LNCAP (cell line): ENCODE measurements at regions not wholly inside any gene's neighbourhood (a gene's known extent, or its start where the extent isn't known, plus 50 kb on each side); places are given as distances from the start of the nearest gene placed in this dataset.

ENCODE experiments used
- TF ChIP-seq, protein P1 (sequence below): fragments of 450-650 bp; IDR thresholded peaks from 2 replicates; pipeline ENCODE4 v1.5.1; 2017; ENCODE audit warnings: mild to moderate bottlenecking

DNA sequence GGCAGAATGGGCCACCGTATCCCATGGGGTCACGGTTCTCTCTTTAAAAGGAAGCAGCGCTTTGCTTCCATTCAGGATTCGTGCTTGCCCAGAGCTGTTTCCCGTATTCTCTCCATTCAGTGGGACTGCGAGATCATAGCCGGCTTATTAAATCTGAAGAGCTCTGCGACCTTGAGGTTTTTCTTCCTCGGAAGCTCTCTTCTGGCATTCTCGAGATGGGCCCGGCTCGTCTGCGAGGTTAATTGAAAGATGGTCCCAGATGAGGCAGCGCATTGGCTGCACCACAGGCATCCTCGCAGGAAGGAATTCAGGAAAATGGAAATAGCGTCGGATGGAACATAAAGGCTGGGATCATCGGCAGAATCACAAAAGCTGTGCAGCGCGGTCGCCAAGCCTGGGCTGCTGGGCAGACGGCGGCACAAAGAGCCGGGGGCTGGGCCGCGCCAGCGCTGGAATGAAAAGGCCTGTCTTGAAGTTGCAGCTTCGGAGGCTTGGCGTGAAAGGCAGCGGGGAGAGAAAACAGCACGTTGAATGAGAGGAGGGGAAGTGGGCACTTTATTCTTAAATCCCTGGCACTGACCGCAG is 236.2 kb downstream of the IRX2 start:
- TF ChIP-seq, protein P1, sequence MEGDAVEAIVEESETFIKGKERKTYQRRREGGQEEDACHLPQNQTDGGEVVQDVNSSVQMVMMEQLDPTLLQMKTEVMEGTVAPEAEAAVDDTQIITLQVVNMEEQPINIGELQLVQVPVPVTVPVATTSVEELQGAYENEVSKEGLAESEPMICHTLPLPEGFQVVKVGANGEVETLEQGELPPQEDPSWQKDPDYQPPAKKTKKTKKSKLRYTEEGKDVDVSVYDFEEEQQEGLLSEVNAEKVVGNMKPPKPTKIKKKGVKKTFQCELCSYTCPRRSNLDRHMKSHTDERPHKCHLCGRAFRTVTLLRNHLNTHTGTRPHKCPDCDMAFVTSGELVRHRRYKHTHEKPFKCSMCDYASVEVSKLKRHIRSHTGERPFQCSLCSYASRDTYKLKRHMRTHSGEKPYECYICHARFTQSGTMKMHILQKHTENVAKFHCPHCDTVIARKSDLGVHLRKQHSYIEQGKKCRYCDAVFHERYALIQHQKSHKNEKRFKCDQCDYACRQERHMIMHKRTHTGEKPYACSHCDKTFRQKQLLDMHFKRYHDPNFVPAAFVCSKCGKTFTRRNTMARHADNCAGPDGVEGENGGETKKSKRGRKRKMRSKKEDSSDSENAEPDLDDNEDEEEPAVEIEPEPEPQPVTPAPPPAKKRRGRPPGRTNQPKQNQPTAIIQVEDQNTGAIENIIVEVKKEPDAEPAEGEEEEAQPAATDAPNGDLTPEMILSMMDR: no peak

DNA sequence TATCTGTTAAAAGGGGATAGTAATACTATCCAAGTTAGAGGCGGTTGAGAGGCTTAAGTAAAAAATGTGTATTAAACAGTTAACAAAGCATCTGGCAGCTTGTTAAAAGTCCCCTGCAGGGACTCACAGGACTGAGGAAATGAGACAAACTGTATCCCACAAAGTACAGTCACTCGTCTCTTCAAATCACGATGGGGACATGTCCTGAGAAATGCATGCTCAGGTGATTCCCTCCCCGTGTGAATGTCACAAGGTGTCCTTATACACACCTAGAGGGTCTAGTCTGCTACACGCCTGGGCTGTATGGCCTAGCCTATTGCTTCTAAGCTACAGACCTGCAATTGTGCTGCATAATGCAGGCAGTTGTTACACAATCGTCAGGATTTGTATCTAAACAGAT is 237.0 kb downstream of the IRX2 start:
- TF ChIP-seq, protein P1: no peak

DNA sequence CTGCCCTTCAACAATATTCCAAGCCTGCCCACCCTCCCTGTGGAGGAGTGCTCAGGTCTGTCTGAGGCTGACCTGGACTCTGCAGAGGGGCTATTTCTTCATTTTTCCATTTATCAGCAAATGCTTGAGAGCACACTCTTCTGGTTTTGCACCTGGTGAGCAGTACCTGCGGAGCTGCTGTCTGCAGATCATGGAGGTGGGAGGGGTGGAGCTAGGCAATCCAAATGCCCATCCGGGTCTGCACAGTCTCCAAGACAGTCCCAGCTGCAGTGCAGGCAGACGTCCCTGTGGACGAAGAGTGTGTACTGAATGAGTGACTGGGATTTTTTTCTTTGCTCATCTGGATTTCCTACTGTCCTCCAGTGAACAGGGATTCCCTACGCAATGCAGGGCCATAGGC is 239.8 kb downstream of the IRX2 start:
- TF ChIP-seq, protein P1: no peak

DNA sequence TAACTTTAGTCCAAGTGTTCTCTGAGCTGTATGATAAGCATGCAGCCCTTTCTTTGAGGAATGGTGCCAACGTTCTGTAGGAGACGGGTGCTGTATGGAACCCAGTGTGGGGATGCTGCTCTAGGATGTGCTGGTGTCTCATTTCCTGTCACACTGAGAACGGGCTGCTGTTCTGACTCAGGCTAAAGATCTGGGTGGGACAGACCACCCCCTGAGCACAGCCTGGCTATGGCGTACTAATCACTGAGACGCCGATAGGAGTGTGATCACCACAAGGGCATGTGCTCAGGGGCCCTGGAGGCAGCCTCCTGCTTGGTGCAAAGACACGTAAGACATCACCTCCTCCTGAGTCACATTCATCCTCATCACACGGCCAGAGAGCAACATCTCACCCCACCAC is 240.4 kb downstream of the IRX2 start:
- TF ChIP-seq, protein P1: no peak

DNA sequence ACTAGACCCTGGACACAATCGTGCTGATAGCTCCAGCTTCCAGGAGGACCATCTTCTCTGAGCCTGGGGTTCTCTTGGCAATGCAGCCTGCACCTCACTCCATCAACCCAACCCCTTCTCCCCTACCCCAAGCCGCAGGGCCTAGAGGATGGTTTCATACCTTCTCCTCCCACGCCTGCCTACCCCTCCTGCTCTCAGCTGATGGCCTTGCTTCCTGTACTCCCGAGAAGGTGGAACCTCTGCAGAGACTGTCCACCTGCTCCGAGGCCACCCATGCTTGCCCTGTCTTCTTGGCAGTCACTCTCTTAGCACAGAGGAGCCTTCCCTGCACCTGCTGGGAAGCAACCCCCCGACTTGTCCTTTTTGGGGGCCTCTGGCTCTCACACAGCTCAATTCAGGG is 241.9 kb downstream of the IRX2 start:
- TF ChIP-seq, protein P1: no peak

DNA sequence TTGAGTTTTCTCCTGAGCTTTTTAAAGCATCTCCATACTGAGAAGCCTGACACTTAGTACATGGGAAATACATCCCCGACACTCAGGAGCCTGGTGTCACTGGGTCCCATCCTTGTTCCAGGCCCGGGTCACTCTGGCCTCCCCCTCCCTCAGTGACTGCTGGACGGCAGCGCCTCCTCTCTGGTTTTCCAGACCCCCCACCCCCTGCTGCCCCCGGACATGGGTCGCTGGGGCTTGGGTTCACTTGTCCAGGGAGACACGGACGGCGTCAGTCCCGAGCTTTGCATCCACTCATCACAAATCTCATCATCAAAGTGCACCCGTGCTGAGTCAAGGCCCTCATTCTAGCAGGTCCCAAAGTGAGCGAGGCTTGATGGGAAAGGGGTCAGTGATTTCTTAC is 243.0 kb downstream of the IRX2 start:
- TF ChIP-seq, protein P1: no peak

DNA sequence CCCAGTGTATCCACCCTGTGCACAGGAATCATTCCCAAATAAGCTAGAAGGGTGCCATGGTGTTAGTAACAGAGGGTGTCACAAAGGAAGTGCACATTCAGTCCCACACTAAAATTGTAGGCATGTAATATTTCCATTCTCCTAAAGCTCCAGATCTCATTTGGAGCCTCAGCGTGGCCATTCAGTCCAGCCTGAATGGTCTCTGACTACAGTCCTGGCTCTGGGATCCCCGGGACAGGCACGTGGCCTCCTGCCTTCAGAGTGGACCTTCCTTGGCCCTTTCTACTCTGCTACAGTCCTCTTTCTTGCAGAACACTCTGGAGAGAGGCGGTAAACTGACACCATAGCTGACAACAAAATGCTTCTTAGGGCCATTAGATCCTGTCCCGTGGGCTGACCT is 243.9 kb downstream of the IRX2 start:
- TF ChIP-seq, protein P1: no peak

DNA sequence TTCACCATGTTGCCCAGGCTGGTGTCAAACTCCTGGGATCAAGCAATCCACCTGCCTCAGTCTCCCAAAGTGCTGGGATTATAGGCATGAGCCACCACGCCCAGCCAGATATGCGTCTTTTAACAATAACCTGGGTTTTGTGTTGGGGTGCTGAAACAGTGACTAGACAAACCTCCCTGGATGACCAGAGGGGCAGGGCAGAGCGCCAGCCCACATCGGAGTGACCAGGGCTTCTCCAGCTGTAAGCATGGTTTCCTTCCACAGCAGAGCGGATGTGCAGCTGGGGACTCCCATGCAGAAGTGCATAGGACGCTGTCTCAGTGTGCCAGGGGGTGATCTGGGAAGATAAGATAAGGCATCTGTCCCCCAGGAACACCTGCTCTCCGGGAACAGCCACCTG is 244.9 kb downstream of the IRX2 start:
- TF ChIP-seq, protein P1: no peak
